Endothelial cell of umbilical vein (primary cell): ENCODE measurements at regions not wholly inside any gene's neighbourhood (a gene's known extent, or its start where the extent isn't known, plus 50 kb on each side); places are given as distances from the start of the nearest gene placed in this dataset.
"Not testable (repeated sequence)": the region's sequence is repeated elsewhere in the genome, so short reads cannot be mapped to it uniquely, and the experiment has no call there.

Experiments used
- BruUV-seq: library from RNA; stranded (reverse); fragments of 400-500 nt; replicated peaks from 2 replicates; lab custom pipeline; 2021; lab: Mats Ljungman, UMichigan
- CTCF ChIA-PET: fragments of 300-600, 350-600 bp; sonication (Branson Sonifier 250); formaldehyde crosslinking; loops from one replicate; lab custom pipeline; 2021; ENCODE audit warnings: antibody characterized with exemption, inconsistent platforms; lab: Charles Lee
- POLR2A ChIA-PET: fragments of 300-600, 350-600 bp; sonication (Branson Sonifier 250); formaldehyde crosslinking; loops from one replicate; lab custom pipeline; 2021; ENCODE audit warnings: antibody characterized with exemption, inconsistent platforms; lab: Charles Lee
- DNase-seq: peaks from one replicate; pipeline ENCODE4 v3.0.0-alpha.2; 2011; ENCODE audit warnings: low read depth, low spot score
- FAIRE-seq: peaks from 2 replicates; lab custom pipeline; 2011; peaks lifted over from hg19 to GRCh38; lab: Jason Lieb, UNC
- H2AFZ ChIP-seq: 2 replicates; pipeline ENCODE4 v1.6.0; 2012; ENCODE audit warnings: low read depth, low read length, control low read depth, inconsistent platforms
- H3K27ac ChIP-seq: 2 replicates; pipeline ENCODE4 v1.5.1; 2011; ENCODE audit warnings: low read depth, mild to moderate bottlenecking, control low read depth, low read length, moderate library complexity; ENCODE audit not compliant: insufficient read depth
- H3K27me3 ChIP-seq, 2 experiments: 2 replicates each; pipeline versions ENCODE4 v1.6.0 to v1.6.1; 2011; ENCODE audit warnings: low read length in 2 of 2, mixed read lengths in 1 of 2; ENCODE audit not compliant: control insufficient read depth in 2 of 2, insufficient read depth in 2 of 2
- H3K36me3 ChIP-seq, 2 experiments: 2 replicates in 1 of 2; 3 replicates in 1 of 2; pipeline ENCODE4 v1.5.1; 2011; ENCODE audit warnings: low read length in 2 of 2, mild to moderate bottlenecking in 1 of 2, moderate library complexity in 1 of 2; ENCODE audit not compliant: control insufficient read depth in 2 of 2, insufficient read depth in 2 of 2; ENCODE audit errors: extremely low read depth in 1 of 2
- H3K4me1 ChIP-seq: 3 replicates; pipeline ENCODE4 v1.5.1; 2011; ENCODE audit warnings: mild to moderate bottlenecking, low read length; ENCODE audit not compliant: control insufficient read depth, insufficient read depth; ENCODE audit errors: extremely low read depth
- H3K4me2 ChIP-seq: 2 replicates; pipeline ENCODE4 v1.6.1; 2011; ENCODE audit warnings: low read length, control low read depth, mixed read lengths; ENCODE audit not compliant: insufficient read depth
- H3K4me3 ChIP-seq, 3 experiments: fragments of 200-600 bp in 1 of 3; sonication (generic), shearing (Covaris generic) in 1 of 3; replicated peaks in 1 of 3; 2 replicates each; pipeline ENCODE4 v1.5.1; 2011 to 2016; ENCODE audit warnings: control low read depth in 3 of 3, low read length in 3 of 3, mild to moderate bottlenecking in 2 of 3, inconsistent platforms in 1 of 3, low read depth in 1 of 3, moderate library complexity in 1 of 3; ENCODE audit not compliant: insufficient read depth in 1 of 3
- H3K79me2 ChIP-seq: 2 replicates; pipeline ENCODE4 v1.6.0; 2012; ENCODE audit warnings: low read length, inconsistent platforms; ENCODE audit not compliant: control insufficient read depth, insufficient read depth
- H3K9ac ChIP-seq: replicated peaks from 2 replicates; pipeline ENCODE3; 2011; ENCODE audit warnings: low read length, control low read depth; ENCODE audit not compliant: insufficient read depth; ENCODE audit errors: extremely low read depth
- H3K9me1 ChIP-seq: replicated peaks from 3 replicates; pipeline ENCODE4 v1.6.0; 2011; ENCODE audit warnings: mild to moderate bottlenecking, low read length; ENCODE audit not compliant: control insufficient read depth, insufficient read depth; ENCODE audit errors: extremely low read depth
- H3K9me3 ChIP-seq: replicated peaks from 2 replicates; pipeline ENCODE4 v1.5.1; 2012; ENCODE audit warnings: low read length, inconsistent platforms; ENCODE audit not compliant: control insufficient read depth, insufficient read depth
- H4K20me1 ChIP-seq: replicated peaks from 2 replicates; pipeline ENCODE3; 2011; ENCODE audit warnings: mild to moderate bottlenecking, low read length; ENCODE audit not compliant: control insufficient read depth, insufficient read depth; ENCODE audit errors: extremely low read depth
- JUN ChIP-seq: IDR thresholded peaks from 2 replicates; pipeline ENCODE4 v1.6.1; 2011; ENCODE audit warnings: borderline replicate concordance, low read depth; ENCODE audit not compliant: insufficient read length, insufficient read depth
- dilution Hi-C: fragments of 300-500 bp; cut with MboI; formaldehyde crosslinking; loops from one replicate; pipeline ENCODE4 v1.15.0; 2019; ENCODE audit warnings: low sequenced_read_pairs; ENCODE audit not compliant: extremely low pct_ligation_motif_present
- intact Hi-C: fragments of 100-400 bp; cut with micrococcal nuclease; formaldehyde crosslinking; loops from one replicate; pipeline ENCODE4 v1.10.0; 2022

- CTCF ChIA-PET: no interaction called here
- no peak for TF ChIP-seq JUN
- no peaks in the 10 kb centered on the region for H3K36me3 ChIP-seq
- intact Hi-C loops (no loop called here), dilution Hi-C loops (no loop called here)
- no peaks in the 10 kb centered on the region for H3K79me2 ChIP-seq
- FAIRE-seq (no peak), DNase-seq (no peak)
- H3K4me1 ChIP-seq: no peaks in the 10 kb centered on the region
- H3K4me3 ChIP-seq: no peak overlapping the region
- no peaks in the 10 kb centered on the region for H3K27me3 ChIP-seq
- H2AFZ ChIP-seq: no peak overlapping the region
- no TSS peak for BruUV-seq
- H3K27ac ChIP-seq: no peak overlapping the region
- H3K4me2 ChIP-seq: no peak overlapping the region
- no peaks in the 10 kb centered on the region for H3K9me1 ChIP-seq
- H4K20me1 ChIP-seq: no peaks in the 10 kb centered on the region
- no peak overlapping the region for H3K9ac ChIP-seq
- POLR2A ChIA-PET: no interaction called here
- H3K9me3 ChIP-seq: no peaks in the 10 kb centered on the region
Measured at GRCh38 chr12:91454179-91454578, 271.6 kb upstream of the DCN start.

DNA sequence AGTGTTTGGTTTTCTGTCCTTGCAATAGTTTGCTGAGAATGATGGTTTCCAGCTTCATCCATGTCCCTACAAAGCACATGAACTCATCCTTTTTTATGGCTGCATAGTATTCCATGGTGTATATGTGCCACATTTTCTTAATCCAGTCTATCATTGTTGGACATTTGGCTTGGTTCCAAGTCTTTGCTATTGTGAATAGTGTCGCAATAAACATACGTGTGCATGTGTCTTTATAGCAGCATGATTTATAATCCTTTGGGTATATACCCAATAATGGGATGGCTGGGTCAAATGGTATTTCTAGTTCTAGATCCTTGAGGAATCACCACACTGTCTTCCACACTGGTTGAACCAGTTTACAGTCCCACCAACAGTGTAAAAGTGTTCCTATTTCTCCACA lies 269.8 kb upstream of the DCN start:
- H3K9me1 ChIP-seq, H3K79me2 ChIP-seq, H3K27me3 ChIP-seq, CTCF ChIA-PET, H4K20me1 ChIP-seq, H3K9ac ChIP-seq, H3K36me3 ChIP-seq, FAIRE-seq, BruUV-seq, intact Hi-C loops, H3K27ac ChIP-seq, H3K4me1 ChIP-seq, POLR2A ChIA-PET, H3K4me3 ChIP-seq, DNase-seq, dilution Hi-C loops, H2AFZ ChIP-seq, H3K4me2 ChIP-seq, H3K9me3 ChIP-seq: not testable (repeated sequence)
